Gastroesophageal sphincter (tissue), 4 donors: ENCODE measurements at regions not wholly inside any gene's neighbourhood (a gene's known extent, or its start where the extent isn't known, plus 50 kb on each side); places are given as distances from the start of the nearest gene placed in this dataset.
"Not testable (repeated sequence)": the region's sequence is repeated elsewhere in the genome, so short reads cannot be mapped to it uniquely, and the experiment has no call there.

Source experiments
- ATAC-seq: fragments of 150-250 bp; one replicate; pipeline ENCODE4 v1.9.1; 2016; ENCODE audit warnings: mild to moderate bottlenecking, moderate library complexity
- H3K27ac ChIP-seq, 4 donors: fragments of 200-600 bp; sonication (generic) in 3 of 4; 1 replicate in 3 of 4; 2 replicates in 1 of 4; pipeline ENCODE4 v1.5.1; 2016 to 2019
- H3K27me3 ChIP-seq: fragments of 200-600 bp; sonication (generic); one replicate; pipeline ENCODE4 v1.5.1; 2019
- H3K36me3 ChIP-seq, 2 donors: fragments of 200-600 bp; sonication (generic); one replicate each; pipeline ENCODE4 v1.5.1; 2019; ENCODE audit warnings: control low read depth in 1 of 2
- H3K4me1 ChIP-seq, 3 donors: fragments of 200-600 bp; sonication (generic); 1 replicate in 2 of 3; 2 replicates in 1 of 3; pipeline ENCODE4 v1.5.1; 2016 to 2019; ENCODE audit warnings: control low read depth in 2 of 3
- H3K4me3 ChIP-seq, 2 donors: fragments of 200-600 bp; sonication (generic); one replicate each; pipeline ENCODE4 v1.5.1; 2019; ENCODE audit warnings: mild to moderate bottlenecking in 1 of 2, moderate library complexity in 1 of 2
- H3K9me3 ChIP-seq, 3 donors: fragments of 200-600 bp; sonication (generic); one replicate each; pipeline ENCODE4 v1.5.1; 2017 to 2019; ENCODE audit warnings: control low read depth in 2 of 3
- EP300 ChIP-seq: sonication (generic); formaldehyde crosslinking; IDR thresholded peaks from one replicate; pipeline ENCODE4 v1.6.1; 2017; ENCODE audit warnings: antibody characterized with exemption, mild to moderate bottlenecking
- POLR2A ChIP-seq, 2 donors: fragments of 450-650 bp; IDR thresholded peaks; one replicate each; pipeline ENCODE4 v1.6.1; 2017; ENCODE audit warnings: antibody characterized with exemption in 2 of 2, mild to moderate bottlenecking in 2 of 2, moderate library complexity in 1 of 2
- POLR2AphosphoS5 ChIP-seq: sonication (generic); formaldehyde crosslinking; IDR thresholded peaks from one replicate; pipeline ENCODE4 v1.6.1; 2017; ENCODE audit warnings: antibody characterized with exemption
- WGBS, 2 donors: methylation state at CpG; one replicate each; pipeline ENCODE4 v1.1.5; 2018; ENCODE audit warnings: low coverage in 1 of 2; 5-methylcytosine and 5-hydroxymethylcytosine counted together
- TF ChIP-seq, protein P1 (sequence below), 4 experiments: fragments of 200-600 bp in 2 of 4; fragments of 450-650 bp in 2 of 4; sonication (generic) in 1 of 4; IDR thresholded peaks; one replicate each; pipeline ENCODE4 v1.5.1; 2017 to 2019; ENCODE audit warnings: antibody characterized with exemption in 4 of 4, mild to moderate bottlenecking in 2 of 4, moderate library complexity in 2 of 4

DNA sequence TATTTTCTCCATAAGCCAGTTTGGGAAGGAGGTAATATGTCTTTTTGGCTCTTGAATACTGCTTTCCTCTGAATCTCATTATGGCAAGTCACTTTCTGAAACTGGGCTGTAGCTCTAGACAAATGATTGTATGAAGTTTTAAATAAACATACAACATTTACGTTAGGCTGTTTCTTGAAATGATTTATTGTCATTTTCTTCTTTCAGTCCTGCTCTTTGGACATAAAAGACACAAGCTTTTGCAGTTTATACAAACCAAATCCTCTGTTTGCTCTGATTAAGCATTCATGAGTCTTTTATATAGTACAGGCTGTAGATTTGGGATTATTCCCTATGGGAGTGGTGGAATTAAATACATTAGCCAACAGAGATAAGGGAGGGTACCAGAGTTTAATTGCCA, 139.7 kb downstream of the CEP120 start:
- ATAC-seq: no peak
- Histone ChIP-seq H3K36me3 (no peaks in the 10 kb centered on the region), H3K27me3 (peaks cover 3% of the 10 kb centered on the region), H3K27ac (peak overlapping the region in 2 of 4 donors; percentile 5 to 48), H3K4me1 (peaks cover 0 to 24% (median 0%) of the 10 kb centered on the region in 3 donors), H3K4me3 (no peak overlapping the region), H3K9me3 (peaks cover 0 to 3% (median 0%) of the 10 kb centered on the region in 3 donors)
- TF ChIP-seq POLR2A (IDR thresholded peaks at IDR 0.05): no peak
- no peak for TF ChIP-seq EP300
- TF ChIP-seq POLR2AphosphoS5: no peak
- TF ChIP-seq, protein P1, sequence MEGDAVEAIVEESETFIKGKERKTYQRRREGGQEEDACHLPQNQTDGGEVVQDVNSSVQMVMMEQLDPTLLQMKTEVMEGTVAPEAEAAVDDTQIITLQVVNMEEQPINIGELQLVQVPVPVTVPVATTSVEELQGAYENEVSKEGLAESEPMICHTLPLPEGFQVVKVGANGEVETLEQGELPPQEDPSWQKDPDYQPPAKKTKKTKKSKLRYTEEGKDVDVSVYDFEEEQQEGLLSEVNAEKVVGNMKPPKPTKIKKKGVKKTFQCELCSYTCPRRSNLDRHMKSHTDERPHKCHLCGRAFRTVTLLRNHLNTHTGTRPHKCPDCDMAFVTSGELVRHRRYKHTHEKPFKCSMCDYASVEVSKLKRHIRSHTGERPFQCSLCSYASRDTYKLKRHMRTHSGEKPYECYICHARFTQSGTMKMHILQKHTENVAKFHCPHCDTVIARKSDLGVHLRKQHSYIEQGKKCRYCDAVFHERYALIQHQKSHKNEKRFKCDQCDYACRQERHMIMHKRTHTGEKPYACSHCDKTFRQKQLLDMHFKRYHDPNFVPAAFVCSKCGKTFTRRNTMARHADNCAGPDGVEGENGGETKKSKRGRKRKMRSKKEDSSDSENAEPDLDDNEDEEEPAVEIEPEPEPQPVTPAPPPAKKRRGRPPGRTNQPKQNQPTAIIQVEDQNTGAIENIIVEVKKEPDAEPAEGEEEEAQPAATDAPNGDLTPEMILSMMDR (IDR thresholded peaks at IDR 0.05): no peak
- WGBS, 2 donors: 0 to 7% methylated on average over 1 of the region's 1 CpG

DNA sequence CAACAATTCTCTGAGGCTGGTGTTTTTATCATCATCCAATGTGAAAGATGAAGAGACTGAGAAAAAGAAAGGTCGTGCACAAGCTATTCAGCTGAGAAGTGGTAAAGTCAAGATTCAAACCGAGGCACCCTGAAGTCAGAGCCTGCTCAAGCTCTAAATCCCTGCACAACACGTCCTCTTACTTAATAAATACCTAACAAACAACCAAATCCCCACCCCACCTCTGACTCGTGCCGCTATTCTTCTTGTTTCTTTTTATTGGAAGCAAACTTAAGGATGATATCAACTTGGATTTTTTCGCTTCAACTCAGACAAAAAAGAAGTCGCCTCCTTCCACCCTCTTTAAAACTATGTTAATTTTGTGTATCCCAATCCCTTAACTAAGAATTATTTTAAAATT, 140.2 kb downstream of the CEP120 start:
- Histone ChIP-seq H3K4me1 (peaks cover 0 to 24% (median 0%) of the 10 kb centered on the region in 3 donors), H3K27ac (peak overlapping the region in 2 of 4 donors; percentile 5 to 48), H3K36me3 (no peaks in the 10 kb centered on the region), H3K4me3 (no peak overlapping the region), H3K27me3 (peaks cover 3% of the 10 kb centered on the region), H3K9me3 (peaks cover 0 to 3% (median 0%) of the 10 kb centered on the region in 3 donors)
- ATAC-seq: peak; percentile 46
- no peak for TF ChIP-seq POLR2A (IDR thresholded peaks at IDR 0.05)
- TF ChIP-seq POLR2AphosphoS5: no peak
- no peak for TF ChIP-seq EP300
- TF ChIP-seq, protein P1 (IDR thresholded peaks at IDR 0.05): no peak
- 30 to 33% methylated on average over 7 of the region's 7 CpGs for WGBS, 2 donors

DNA sequence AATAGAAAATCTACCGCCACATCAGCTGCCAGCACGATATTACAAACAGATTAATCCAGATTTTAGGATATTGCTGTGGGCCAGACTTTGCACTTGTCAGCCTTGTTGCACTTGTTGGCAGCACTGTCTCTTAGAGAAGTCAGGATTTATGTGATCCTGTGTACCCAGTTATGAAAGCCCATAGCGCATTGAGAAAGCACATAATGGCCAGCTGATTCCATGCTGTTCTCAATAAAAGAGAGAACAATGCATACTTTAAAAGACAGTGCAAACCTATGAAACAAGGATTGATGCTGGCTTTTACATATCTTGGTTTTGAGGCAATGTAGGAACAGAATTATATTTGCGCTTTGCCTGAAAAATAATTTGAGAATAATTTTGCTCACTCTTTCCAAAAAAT, 140.8 kb downstream of the CEP120 start:
- Histone ChIP-seq H3K9me3 (peaks cover 0 to 2% (median 0%) of the 10 kb centered on the region in 3 donors), H3K27ac (no peak overlapping the region), H3K4me3 (no peak overlapping the region), H3K4me1 (peaks cover 0 to 24% (median 0%) of the 10 kb centered on the region in 3 donors), H3K36me3 (no peaks in the 10 kb centered on the region), H3K27me3 (peaks cover 3% of the 10 kb centered on the region)
- ATAC-seq: no peak
- WGBS, 2 donors: 91 to 96% methylated on average over 4 of the region's 4 CpGs
- TF ChIP-seq EP300 (no peak), POLR2A (IDR thresholded peaks at IDR 0.05) (no peak), POLR2AphosphoS5 (no peak)
- TF ChIP-seq, protein P1 (IDR thresholded peaks at IDR 0.05): no peak

GRCh38 chr5:123280854-123281253, 142.3 kb downstream of the CEP120 start:
- H3K4me1 ChIP-seq: peaks cover 0 to 22% (median 0%) of the 10 kb centered on the region in 3 donors
- H3K27me3 ChIP-seq, ATAC-seq, H3K36me3 ChIP-seq, H3K9me3 ChIP-seq, H3K4me3 ChIP-seq, H3K27ac ChIP-seq: not testable (repeated sequence)
- 78 to 100% methylated on average over 1 to 2 of the region's 2 CpGs for WGBS, 2 donors

DNA sequence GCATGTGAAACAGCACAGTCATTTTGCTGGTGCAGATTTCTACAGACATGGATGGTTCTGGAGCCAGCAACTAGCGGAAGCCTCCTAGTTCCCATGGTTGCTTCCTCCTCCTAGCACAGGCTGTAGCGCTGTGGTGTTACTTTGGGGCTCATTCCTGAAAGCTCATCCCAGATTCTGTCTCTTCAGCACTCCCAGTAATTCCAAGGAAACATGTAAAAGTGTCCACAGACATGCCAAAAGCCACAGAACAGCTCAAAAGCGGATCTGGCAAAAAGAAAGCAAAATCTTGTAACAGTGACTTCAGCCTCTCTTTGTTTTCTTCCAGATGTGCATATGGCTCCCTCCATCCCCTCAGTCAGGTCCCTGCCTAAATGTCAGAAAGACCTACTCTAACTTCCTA, 144.1 kb downstream of the CEP120 start:
- Histone ChIP-seq H3K9me3 (no peaks in the 10 kb centered on the region), H3K4me3 (no peak overlapping the region), H3K4me1 (peaks cover 0 to 13% (median 0%) of the 10 kb centered on the region in 3 donors), H3K27ac (no peak overlapping the region), H3K36me3 (no peaks in the 10 kb centered on the region), H3K27me3 (no peaks in the 10 kb centered on the region)
- no peak for ATAC-seq
- WGBS, 2 donors: 64 to 80% methylated on average over 1 to 3 of the region's 3 CpGs
- no peak for TF ChIP-seq POLR2AphosphoS5
- TF ChIP-seq POLR2A (IDR thresholded peaks at IDR 0.05): no peak
- TF ChIP-seq, protein P1 (IDR thresholded peaks at IDR 0.05): no peak
- TF ChIP-seq EP300: no peak
